HG03066 (cell line): ENCODE measurements at regions not wholly inside any gene's neighbourhood (a gene's known extent, or its start where the extent isn't known, plus 50 kb on each side); places are given as distances from the start of the nearest gene placed in this dataset.
A peak's percentile ranks its signal among the peaks of the same experiment; 100 is the strongest.

ENCODE experiments used
- ATAC-seq: cut with Tn5 transposase; IDR thresholded peaks from one replicate; pipeline ENCODE4 v1.9.1; 2021; ENCODE audit warnings: low read depth; ENCODE audit not compliant: unreplicated experiment

GRCh38 chr12:94789510-94790225, 139.3 kb upstream of the TMCC3 start:
- no peak for ATAC-seq

GRCh38 chr12:94788298-94788697, 137.9 kb upstream of the TMCC3 start:
- ATAC-seq = no peak

GRCh38 chr12:94786906-94787305, 136.5 kb upstream of the TMCC3 start:
- ATAC-seq = no peak

GRCh38 chr12:94783862-94784261, 133.5 kb upstream of the TMCC3 start:
- no peak for ATAC-seq

GRCh38 chr12:94783343-94783742, 133.0 kb upstream of the TMCC3 start:
- ATAC-seq = no peak

GRCh38 chr12:94781835-94782234, 131.5 kb upstream of the TMCC3 start:
- no peak for ATAC-seq

GRCh38 chr12:94779485-94779884, 129.1 kb upstream of the TMCC3 start:
- no peak for ATAC-seq

- ATAC-seq = no peak
Measured at GRCh38 chr12:94777936-94778335, 127.6 kb upstream of the TMCC3 start.

- no peak for ATAC-seq
Measured at GRCh38 chr12:94775710-94776109, 125.4 kb upstream of the TMCC3 start.

- no peak for ATAC-seq
Measured at GRCh38 chr12:94771741-94772140, 121.4 kb upstream of the TMCC3 start.

GRCh38 chr12:94771199-94771598, 120.8 kb upstream of the TMCC3 start:
- no peak for ATAC-seq

GRCh38 chr12:94770791-94771190, 120.4 kb upstream of the TMCC3 start:
- no peak for ATAC-seq

- no peak for ATAC-seq
Measured at GRCh38 chr12:94769776-94770759, 119.7 kb upstream of the TMCC3 start.

GRCh38 chr12:94769047-94769420, 118.7 kb upstream of the TMCC3 start:
- ATAC-seq = peak; percentile 74

- ATAC-seq = peak; percentile 41
Measured at GRCh38 chr12:94768398-94769046, 118.2 kb upstream of the TMCC3 start.

- ATAC-seq = no peak
Measured at GRCh38 chr12:94767956-94768355, 117.6 kb upstream of the TMCC3 start.

- ATAC-seq = no peak
Measured at GRCh38 chr12:94766397-94766796, 116.0 kb upstream of the TMCC3 start.

- ATAC-seq = no peak
Measured at GRCh38 chr12:94763462-94763861, 113.1 kb upstream of the TMCC3 start.

GRCh38 chr12:94762943-94763342, 112.6 kb upstream of the TMCC3 start:
- ATAC-seq = peak; percentile 11

GRCh38 chr12:94762259-94762942, 112.0 kb upstream of the TMCC3 start:
- peak; percentile 64 for ATAC-seq

- no peak for ATAC-seq
Measured at GRCh38 chr12:94761559-94761958, 111.2 kb upstream of the TMCC3 start.
